Nephron (organoid): ENCODE measurements at regions not wholly inside any gene's neighbourhood (a gene's known extent, or its start where the extent isn't known, plus 50 kb on each side); places are given as distances from the start of the nearest gene placed in this dataset.

Experiments used
- H3K27ac Mint-ChIP-seq, 3 experiments: 2 replicates each; pipeline ENCODE4 v1.8.0; 2020; ENCODE audit warnings: mixed read lengths in 3 of 3, mild to moderate bottlenecking in 2 of 3, moderate library complexity in 1 of 3
- H3K27me3 Mint-ChIP-seq: 2 replicates; pipeline ENCODE4 v1.8.0; 2021; ENCODE audit warnings: low read depth, mild to moderate bottlenecking, moderate library complexity, mixed read lengths
- H3K36me3 Mint-ChIP-seq: 2 replicates; pipeline ENCODE4 v1.8.0; 2020; ENCODE audit warnings: low read depth, mixed read lengths
- H3K4me1 Mint-ChIP-seq: 2 replicates; pipeline ENCODE4 v1.8.0; 2020; ENCODE audit warnings: mixed read lengths
- H3K4me3 Mint-ChIP-seq, 3 experiments: 2 replicates each; pipeline ENCODE4 v1.8.0; 2020; ENCODE audit warnings: mild to moderate bottlenecking in 3 of 3, mixed read lengths in 3 of 3, moderate library complexity in 2 of 3
- H3K9me3 Mint-ChIP-seq: 2 replicates; pipeline ENCODE4 v1.8.0; 2020; ENCODE audit warnings: mixed read lengths
- CTCF ChIP-seq, 3 experiments: fragments of 200-600 bp; sonication (generic); IDR thresholded peaks; one replicate each; pipeline ENCODE4 v1.5.0; 2021; ENCODE audit warnings: antibody characterized with exemption in 3 of 3; ENCODE audit not compliant: unreplicated experiment in 3 of 3

GRCh38 chr15:70428211-70428822 is 330.6 kb upstream of the TLE3 start:
- Mint-ChIP-seq H3K9me3 (peaks cover 3% of the 10 kb centered on the region), H3K27ac (no peak overlapping the region), H3K27me3 (peaks cover 21% of the 10 kb centered on the region), H3K4me1 (peaks cover 6% of the 10 kb centered on the region), H3K36me3 (no peaks in the 10 kb centered on the region), H3K4me3 (no peak overlapping the region)
- TF ChIP-seq CTCF (IDR thresholded peaks at IDR 0.05; ENCODE audit: unreplicated experiment in 3 of 3), result no peak

GRCh38 chr15:70427167-70428120 is 329.7 kb upstream of the TLE3 start:
- no peak for TF ChIP-seq CTCF (IDR thresholded peaks at IDR 0.05; ENCODE audit: unreplicated experiment in 3 of 3)
- Mint-ChIP-seq H3K9me3 (peaks cover 3% of the 10 kb centered on the region), H3K4me1 (peaks cover 2% of the 10 kb centered on the region), H3K36me3 (no peaks in the 10 kb centered on the region), H3K4me3 (no peak overlapping the region), H3K27ac (no peak overlapping the region), H3K27me3 (peaks cover 21% of the 10 kb centered on the region)

GRCh38 chr15:70426096-70426821 is 328.5 kb upstream of the TLE3 start:
- Mint-ChIP-seq H3K9me3 (peaks cover 3% of the 10 kb centered on the region), H3K4me1 (no peaks in the 10 kb centered on the region), H3K4me3 (no peak overlapping the region), H3K36me3 (no peaks in the 10 kb centered on the region), H3K27me3 (peaks cover 25% of the 10 kb centered on the region), H3K27ac (no peak overlapping the region)
- TF ChIP-seq CTCF (IDR thresholded peaks at IDR 0.05; ENCODE audit: unreplicated experiment in 3 of 3), result no peak

- Mint-ChIP-seq H3K27ac (no peak overlapping the region), H3K4me1 (no peaks in the 10 kb centered on the region), H3K36me3 (no peaks in the 10 kb centered on the region), H3K9me3 (peaks cover 3% of the 10 kb centered on the region), H3K27me3 (peaks cover 25% of the 10 kb centered on the region), H3K4me3 (no peak overlapping the region)
- TF ChIP-seq CTCF (IDR thresholded peaks at IDR 0.05; ENCODE audit: unreplicated experiment in 3 of 3), result no peak
Measured at GRCh38 chr15:70424937-70425411, 327.3 kb upstream of the TLE3 start.

GRCh38 chr15:70423267-70423666 is 325.6 kb upstream of the TLE3 start:
- no peak for TF ChIP-seq CTCF (IDR thresholded peaks at IDR 0.05; ENCODE audit: unreplicated experiment in 3 of 3)
- Mint-ChIP-seq H3K27me3 (peaks cover 25% of the 10 kb centered on the region), H3K27ac (no peak overlapping the region), H3K36me3 (no peaks in the 10 kb centered on the region), H3K9me3 (no peaks in the 10 kb centered on the region), H3K4me1 (no peaks in the 10 kb centered on the region), H3K4me3 (no peak overlapping the region)
